ENCODE measurements at regions not wholly inside any gene's neighbourhood (a gene's known extent, or its start where the extent isn't known, plus 50 kb on each side); places are given as distances from the start of the nearest gene placed in this dataset.
A peak's percentile ranks its signal among the peaks of the same experiment; 100 is the strongest.
"Not testable (repeated sequence)": the region's sequence is repeated elsewhere in the genome, so short reads cannot be mapped to it uniquely, and the experiment has no call there.

GRCh38 chr5:58357121-58357520, 102.8 kb downstream of the PLK2 start:
- DNase-seq = no peak

GRCh38 chr5:58356662-58357061, 103.2 kb downstream of the PLK2 start:
- DNase-seq = no peak

- DNase-seq = no peak
These were observed 105.1 kb downstream of the PLK2 start for GRCh38 chr5:58354827-58355226.

- no peak for DNase-seq
These were observed 105.9 kb downstream of the PLK2 start for GRCh38 chr5:58353992-58354391.

- no peak for DNase-seq
These were observed 108.7 kb downstream of the PLK2 start for GRCh38 chr5:58351190-58351589.

- DNase-seq = no peak
These were observed 110.7 kb downstream of the PLK2 start for GRCh38 chr5:58348996-58349728.

- no peak for DNase-seq
These were observed 113.8 kb downstream of the PLK2 start for GRCh38 chr5:58346041-58346440.

- DNase-seq = no peak
These were observed 118.4 kb downstream of the PLK2 start for GRCh38 chr5:58341476-58341875.

- no peak for DNase-seq
These were observed 124.4 kb downstream of the PLK2 start for GRCh38 chr5:58335518-58335917.

- no peak for DNase-seq
These were observed 125.9 kb downstream of the PLK2 start for GRCh38 chr5:58334035-58334434.

- DNase-seq = no peak
These were observed 129.1 kb downstream of the PLK2 start for GRCh38 chr5:58330781-58331180.

GRCh38 chr5:58327289-58327688, 132.6 kb downstream of the PLK2 start:
- no peak for DNase-seq

- peak; percentile 57 for DNase-seq
These were observed 133.9 kb downstream of the PLK2 start for GRCh38 chr5:58326022-58326421.

GRCh38 chr5:58322453-58322852, 137.4 kb downstream of the PLK2 start:
- DNase-seq = no peak

GRCh38 chr5:58318468-58318867, 141.4 kb downstream of the PLK2 start:
- DNase-seq = no peak

- DNase-seq = no peak
These were observed 142.1 kb downstream of the PLK2 start for GRCh38 chr5:58317808-58318207.

GRCh38 chr5:58317009-58317408, 142.9 kb downstream of the PLK2 start:
- no peak for DNase-seq

GRCh38 chr5:58315794-58316193, 144.1 kb downstream of the PLK2 start:
- no peak for DNase-seq

- DNase-seq = no peak
These were observed 145.3 kb downstream of the PLK2 start for GRCh38 chr5:58314356-58315210.

GRCh38 chr5:58312299-58312698, 147.6 kb downstream of the PLK2 start:
- no peak for DNase-seq

GRCh38 chr5:58311526-58311925, 148.4 kb downstream of the PLK2 start:
- DNase-seq = no peak

- DNase-seq = not testable (repeated sequence)
These were observed 151.5 kb downstream of the PLK2 start for GRCh38 chr5:58308384-58308783.

GRCh38 chr5:58300346-58300895, 159.5 kb downstream of the PLK2 start:
- DNase-seq = no peak

- DNase-seq = no peak
These were observed 160.6 kb downstream of the PLK2 start for GRCh38 chr5:58299256-58299655.
